Islet precursor cell (in vitro differentiated cells): ENCODE measurements at regions not wholly inside any gene's neighbourhood (a gene's known extent, or its start where the extent isn't known, plus 50 kb on each side); places are given as distances from the start of the nearest gene placed in this dataset.
"Not testable (repeated sequence)": the region's sequence is repeated elsewhere in the genome, so short reads cannot be mapped to it uniquely, and the experiment has no call there.

Source experiments
- DNase-seq: peaks from one replicate; pipeline ENCODE4 v3.0.0-alpha.2; 2018

DNA sequence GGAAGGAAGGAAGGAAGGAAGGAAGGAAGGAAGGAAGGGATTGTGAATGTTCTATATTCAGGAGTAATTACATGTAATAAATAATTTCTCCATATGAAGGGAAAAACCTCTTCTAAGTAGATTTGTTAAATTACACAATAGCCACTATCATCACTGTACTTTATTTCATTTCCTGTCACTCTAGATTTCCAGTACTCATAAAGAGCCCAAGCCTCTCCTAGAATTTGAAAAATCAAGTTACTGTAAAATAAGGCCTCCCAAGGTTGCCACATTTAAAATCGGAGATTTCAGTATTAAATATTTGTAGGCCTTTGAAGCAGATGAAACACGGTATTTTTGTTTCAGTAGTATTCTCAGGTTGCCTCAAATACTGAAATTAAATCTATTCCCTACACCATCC lies 499.0 kb downstream of the CDH10 start:
- no peak for DNase-seq

DNA sequence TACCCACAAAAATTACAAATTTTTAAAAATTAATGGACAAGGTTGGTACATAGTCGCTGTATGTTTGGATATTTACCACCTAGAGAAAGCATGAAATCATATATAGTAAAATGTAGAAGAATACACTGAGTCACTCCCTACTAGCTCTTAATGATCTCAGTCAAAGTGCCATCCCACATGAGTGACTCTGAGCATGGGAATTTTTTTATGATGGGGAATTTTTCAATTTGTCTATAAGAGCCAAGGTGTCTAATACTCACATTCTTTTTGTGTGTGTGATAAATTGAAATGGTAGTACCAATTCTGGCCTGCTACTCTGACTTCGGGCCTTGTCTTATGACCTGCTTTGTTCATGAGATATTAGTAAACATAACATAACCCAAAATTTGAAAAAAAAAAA lies 483.2 kb downstream of the CDH10 start:
- DNase-seq: no peak

DNA sequence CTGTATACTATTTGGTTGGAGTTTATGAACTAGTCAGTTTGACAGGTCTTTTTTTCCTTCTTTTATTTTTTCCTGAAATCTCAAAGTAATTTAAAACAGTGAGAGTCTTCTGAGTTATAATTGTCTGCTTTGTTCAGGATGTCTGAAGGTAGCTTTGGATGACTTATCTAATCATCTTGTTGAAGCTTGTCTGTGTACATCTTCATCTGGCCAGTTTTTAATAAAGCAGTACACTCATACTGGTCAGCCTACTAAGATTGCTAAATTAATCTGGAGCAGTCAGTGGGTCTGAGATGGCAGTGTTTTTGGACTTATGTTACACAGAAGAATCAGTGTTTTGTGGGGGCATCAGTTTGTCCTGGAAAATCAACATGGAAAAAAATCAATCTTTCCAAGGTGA lies 482.4 kb downstream of the CDH10 start:
- DNase-seq: no peak

DNA sequence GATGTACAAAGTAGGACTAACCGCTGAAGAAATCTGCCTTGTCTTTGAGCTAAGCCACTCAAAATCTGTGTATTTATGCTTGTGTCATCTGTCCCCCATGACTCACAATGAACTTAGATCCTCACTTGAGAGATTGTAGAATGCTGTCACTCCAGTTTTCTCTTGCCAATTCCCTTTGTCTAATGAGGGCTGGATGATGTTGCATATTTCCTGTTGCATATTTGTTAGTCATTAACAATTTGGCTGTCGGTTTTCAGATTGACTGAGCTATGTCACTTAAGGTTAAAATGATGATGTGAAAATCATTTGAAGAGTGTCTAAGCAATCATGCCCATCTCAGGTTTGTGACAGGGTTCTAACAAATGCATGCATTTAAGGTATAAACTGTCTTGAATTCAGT lies 481.7 kb downstream of the CDH10 start:
- DNase-seq: no peak

DNA sequence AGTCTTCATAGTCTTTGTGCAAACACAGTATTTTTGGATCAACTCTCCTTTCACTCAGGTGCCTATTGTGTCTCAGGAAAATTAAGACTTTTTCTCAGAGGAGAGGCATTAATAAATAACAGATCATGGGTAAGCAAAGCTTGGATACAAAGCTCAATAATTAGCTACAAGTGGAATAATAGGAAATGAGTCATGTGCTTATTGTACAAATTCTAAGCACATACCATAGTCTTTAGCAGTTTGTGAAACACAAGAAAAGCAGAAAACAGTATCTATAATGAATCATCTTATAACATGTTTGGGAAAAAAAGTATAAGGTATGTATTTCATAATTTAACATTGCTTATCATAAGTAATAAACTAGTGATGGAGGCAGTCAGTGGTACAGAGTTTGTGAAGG lies 477.0 kb downstream of the CDH10 start:
- no peak for DNase-seq

DNA sequence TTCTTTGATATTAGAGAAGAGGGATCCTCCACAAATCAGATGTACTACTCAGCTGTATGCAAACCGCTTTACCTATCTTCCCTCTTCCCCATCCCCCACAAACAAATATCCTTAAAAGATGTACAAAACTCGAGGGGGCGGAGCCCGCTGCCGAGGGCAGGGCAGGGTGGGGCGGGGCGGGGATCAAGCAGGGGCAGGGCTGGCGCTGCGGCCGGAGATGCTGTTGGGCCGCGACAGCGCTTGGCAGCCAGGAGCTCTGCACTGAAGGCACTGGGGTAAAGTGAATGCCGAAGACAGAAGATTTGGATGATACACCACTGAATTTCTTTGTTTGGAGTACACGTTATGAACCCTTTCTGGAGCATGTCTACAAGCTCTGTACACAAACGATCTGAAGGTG lies 474.8 kb downstream of the CDH10 start:
- no peak for DNase-seq

DNA sequence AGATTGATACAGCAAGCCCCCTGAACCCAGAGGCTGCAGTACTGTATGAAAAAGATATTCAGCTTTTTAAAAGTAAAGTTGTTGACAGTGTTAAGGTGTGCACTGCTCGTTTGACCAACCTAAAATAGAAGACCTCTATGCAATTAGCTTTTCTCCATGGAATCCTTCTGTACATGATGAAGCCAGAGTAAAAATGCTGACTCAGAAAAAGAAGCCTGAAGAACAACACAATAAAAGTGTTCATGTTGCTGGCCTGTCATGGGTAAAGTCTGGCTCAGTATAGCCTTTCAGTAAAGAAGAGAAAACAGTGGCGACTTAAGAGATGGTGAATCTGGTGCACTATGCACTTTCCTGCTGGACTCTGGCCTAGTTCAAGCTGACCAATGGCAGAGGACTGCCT lies 473.8 kb downstream of the CDH10 start:
- DNase-seq: not testable (repeated sequence)

DNA sequence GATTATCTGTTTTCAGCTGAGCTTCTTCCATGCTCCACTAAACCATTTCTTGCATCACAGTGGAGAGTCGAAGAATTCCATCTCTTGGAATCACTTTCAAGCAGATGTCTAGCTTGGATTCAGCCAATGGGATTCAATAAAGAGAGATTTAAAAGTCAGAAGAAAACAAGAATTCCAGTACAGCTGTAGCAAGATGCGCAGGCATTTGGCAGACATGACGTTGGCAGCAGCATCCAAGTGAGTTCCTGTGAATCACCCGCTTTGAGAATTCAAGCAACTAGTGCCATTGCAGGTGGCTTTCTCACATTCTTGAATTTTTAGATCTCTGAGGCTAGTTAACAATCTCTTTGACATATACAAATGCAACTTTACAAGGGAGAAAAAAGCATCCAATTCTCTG lies 467.0 kb downstream of the CDH10 start:
- DNase-seq: no peak

DNA sequence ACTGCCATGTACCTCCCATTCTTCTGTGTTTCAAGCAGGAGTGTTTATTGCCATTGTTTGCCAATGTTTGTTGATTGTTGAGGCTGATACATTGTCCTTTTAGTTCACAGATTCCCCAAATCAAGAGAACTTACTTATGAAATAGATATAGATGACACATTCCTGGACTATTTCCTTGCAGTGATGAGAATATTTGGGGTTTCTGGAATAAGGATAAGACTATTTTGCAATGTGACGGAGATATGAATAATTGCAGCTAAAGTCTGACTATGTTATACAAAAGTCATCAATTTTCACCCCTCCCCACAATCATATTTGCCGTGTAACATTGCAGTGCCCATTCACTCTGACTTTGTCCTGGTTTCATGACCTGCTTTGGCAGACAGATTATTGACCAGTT lies 460.8 kb downstream of the CDH10 start:
- no peak for DNase-seq

DNA sequence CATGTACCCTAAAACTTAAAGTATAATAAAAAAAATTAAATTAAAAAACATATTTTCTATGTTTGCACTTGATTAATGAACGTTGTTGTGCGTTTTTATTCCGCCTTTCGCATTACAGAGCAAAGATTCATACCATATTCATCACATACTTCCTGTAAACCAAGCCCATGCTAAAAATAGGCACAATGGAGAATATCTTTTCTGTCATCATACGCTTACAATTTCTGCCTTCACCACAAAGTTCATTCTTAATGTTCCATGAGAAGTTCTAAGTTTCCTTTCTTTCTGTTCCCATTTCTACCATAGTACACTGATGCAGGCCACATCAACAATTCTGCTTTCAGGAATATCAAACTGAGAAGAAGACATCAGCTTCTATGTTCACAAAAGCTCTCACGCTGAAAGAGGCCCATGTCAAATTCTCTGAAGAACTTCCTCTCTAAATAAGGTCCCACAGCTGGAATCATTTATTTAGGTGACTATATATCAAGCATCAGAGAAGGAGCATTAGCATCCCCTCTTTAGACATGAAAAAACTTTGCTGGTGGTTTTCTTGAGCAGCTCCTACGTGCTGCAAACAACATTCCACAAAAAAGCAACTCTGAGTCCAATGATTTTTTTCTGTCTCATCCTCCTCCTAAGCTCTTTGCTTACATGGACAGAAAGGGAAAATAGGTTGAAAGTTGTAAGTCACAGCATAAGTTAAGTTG lies 456.4 kb downstream of the CDH10 start:
- no peak for DNase-seq

DNA sequence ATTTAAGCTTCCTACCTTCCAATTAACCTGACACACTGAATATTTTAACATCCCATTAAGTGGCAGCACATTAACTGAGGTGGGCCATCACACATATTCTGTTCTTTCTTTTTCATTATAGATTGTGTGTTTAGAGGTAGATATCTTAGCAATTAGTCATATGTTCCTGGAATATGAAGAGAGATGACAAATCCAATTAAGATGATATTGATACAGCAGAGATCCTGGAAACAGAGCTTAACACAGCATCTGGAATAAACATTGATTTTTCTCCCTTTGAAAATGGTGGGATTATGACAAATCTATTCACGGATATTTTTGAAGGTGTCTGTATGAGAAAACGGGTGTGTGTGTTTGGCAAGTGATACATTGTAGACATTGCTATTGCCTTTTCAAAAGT lies 448.0 kb downstream of the CDH10 start:
- no peak for DNase-seq

DNA sequence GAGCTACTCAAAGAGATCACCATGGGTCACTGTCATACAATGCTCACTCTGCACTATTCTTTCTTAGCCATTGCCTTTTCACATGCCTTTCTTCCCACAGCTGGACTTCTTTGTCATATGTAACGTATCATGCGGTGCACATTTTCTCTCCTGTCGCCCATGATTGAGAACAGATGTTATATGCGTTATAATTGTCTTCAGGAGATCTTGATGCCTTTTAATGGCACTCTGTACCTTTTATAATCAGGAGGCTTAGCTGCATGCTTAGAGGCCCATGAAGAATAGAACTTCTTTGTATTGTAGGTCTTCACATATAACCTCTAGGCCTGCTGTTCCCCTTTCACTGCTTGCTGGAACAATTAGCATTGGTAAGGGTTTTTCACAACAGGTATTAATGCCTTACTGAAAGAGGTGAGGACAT lies 436.1 kb downstream of the CDH10 start:
- no peak for DNase-seq

DNA sequence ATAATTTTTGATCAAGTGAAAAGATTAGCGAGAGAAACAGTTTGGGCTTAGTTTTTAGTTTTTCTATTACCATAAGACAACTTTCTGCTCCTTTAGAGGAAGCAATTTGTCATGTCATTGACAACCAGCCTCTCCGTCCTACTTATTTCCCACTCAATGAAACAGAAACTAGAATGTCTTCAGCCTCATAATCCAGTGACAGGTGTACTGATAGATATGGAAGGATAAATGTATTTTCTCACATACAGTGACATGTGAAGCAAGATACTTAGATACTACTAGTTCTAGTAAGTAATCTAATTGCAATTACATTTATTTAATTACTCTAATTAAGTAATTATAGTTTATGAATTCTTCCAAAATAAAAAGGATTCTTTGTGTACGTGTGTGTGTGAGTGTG lies 429.7 kb downstream of the CDH10 start:
- DNase-seq: no peak

DNA sequence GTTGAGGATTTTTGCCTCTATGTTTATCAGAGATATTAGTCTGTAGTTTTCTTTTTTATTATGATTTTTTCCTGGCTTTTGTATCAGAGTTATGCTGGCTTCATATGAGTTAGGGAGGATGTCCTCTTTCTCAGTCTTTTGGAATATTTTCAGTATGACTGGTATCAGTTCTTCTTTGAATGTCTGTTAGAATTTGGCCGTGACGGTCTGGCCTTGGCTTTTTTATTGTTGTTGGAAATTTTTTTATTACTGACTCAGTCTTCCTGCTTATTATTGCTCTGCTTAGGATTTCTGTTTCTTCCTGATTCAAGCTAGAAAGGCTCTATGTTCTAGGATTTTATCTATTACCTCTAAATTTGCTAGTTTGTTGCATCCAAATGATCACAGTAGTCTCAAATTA lies 421.9 kb downstream of the CDH10 start:
- no peak for DNase-seq

DNA sequence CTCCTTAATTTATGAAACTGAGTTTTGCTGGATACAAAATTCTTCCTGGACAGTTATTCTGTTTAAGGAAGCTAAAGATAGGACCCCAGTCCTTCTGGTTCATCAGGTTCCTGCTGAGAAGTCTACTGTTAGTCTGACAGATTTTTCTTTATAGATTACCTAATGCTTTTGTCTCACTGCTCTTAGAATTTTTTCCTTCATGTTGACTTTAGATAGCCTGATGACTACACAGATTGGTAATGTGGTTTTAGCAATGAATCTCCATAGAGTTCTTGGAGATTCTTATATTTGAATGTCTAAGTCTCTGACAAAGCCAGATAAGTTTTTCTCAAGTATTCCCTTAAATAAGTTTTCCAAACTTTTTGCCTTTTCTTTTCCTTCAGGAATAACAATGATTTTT lies 419.7 kb downstream of the CDH10 start:
- no peak for DNase-seq

DNA sequence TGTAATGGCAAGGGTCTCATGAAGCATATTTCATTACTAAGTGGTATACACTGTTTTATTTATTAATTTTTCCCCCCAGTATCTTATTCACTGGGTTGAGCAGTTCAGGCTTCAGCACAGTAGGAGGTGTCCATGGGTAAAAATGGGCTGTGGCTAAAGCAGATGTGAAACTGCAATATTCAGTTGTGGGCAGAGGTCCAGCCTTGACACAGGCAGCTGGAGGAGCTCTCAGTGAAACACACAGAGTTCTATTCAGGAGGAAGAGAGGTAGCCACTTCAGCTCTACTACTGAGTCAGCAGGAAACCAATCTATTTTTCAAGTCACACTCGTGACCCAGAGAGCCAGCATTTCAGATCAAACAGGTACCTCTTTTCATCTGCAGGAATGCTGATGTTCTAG lies 418.3 kb downstream of the CDH10 start:
- no peak for DNase-seq

DNA sequence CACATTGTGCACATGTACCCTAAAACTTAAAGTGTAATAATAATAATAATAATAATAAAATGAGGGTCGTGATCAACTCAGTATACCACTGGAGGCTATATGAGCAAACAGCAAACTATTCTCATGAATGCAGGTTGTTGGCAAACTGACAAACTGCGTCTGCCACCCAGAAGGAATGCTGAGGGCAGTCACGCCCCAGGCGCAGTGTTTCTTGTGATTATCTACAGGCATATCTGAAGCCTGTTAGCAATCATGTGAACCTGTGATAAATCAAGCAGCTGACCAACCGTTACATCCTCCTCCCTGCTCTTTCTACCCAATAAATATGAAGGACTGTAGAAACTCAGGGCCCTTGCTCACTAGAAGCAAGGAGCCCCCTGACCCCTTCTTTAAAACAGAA lies 416.9 kb downstream of the CDH10 start:
- DNase-seq: not testable (repeated sequence)

DNA sequence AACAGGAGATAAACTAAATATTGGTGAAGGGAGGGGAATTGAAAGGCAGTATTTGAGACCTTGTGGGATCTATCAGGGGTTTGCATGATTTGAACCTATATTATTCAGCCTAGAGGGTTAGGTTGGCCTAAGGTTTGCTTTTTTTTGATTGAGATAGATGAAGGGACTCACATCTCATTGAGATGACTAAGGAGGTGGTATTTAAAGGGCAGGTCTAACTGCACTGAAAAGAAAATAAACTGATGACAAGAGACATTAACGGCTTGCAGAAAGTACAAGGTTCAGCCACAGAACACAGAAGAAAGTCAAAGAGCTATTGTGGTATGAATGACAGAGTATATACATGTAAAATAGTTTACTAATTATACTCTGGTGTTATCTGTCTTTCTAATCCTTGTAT lies 412.7 kb downstream of the CDH10 start:
- DNase-seq: no peak

DNA sequence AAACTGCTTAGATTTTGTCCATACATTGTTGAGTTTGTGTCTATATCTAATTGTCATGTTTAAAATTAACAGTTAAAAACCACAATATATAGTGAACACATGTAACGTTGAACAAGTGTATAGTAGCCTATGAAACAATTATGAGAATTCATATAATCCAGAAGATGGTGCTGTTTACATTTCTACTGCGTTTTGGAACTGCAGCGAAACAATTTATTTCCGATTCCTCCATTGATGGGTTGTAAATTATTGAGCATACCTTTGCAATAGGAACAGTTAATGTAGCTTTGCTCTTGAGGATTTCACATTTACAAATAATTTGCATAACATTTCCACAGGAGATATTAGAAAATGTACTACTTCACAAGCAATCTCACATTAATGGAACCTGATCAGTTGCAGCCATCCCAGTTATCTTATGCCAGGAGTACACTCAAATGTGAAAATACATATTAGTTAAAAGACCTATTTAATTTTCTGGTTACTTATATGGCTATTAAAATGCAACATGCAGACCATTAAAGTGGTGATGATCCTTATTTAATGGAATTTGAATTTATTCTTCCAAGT lies 411.8 kb downstream of the CDH10 start:
- DNase-seq: no peak

DNA sequence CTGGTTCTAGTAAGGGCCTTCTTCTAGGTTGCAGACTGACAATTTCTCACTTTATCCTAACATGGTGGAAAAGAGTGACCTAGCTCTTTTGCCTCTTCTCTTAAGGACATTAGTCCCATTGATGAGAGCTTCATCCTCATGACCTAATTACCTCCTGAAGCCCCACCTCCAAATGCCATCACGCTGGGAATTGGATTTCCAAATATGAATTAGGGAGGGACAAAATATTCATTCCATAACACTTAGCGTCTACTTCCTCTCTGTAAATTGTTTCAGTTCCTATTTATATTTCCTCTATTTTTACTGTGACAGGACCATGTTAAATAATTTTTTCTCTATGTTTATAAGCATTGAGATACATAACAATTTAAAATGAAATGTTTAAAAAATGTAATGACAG lies 408.8 kb downstream of the CDH10 start:
- no peak for DNase-seq

DNA sequence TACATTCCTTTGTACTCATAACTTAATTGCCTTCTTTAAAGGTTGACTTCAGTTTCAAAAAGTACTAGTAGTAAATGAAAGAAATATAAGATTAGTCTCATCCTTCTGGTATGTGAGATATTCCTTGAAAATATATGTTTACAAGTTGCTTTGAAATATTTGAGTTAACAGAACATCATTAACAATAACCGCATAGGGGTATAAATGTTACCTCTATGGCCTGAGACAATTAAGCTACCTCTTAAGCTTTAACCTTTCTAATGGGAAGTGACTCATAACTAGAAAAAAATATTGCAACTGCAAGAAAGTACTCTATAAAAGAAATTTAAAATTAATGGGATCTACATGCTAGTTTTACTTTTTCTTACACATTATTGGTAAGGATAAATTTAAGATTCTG lies 399.0 kb downstream of the CDH10 start:
- DNase-seq: no peak

DNA sequence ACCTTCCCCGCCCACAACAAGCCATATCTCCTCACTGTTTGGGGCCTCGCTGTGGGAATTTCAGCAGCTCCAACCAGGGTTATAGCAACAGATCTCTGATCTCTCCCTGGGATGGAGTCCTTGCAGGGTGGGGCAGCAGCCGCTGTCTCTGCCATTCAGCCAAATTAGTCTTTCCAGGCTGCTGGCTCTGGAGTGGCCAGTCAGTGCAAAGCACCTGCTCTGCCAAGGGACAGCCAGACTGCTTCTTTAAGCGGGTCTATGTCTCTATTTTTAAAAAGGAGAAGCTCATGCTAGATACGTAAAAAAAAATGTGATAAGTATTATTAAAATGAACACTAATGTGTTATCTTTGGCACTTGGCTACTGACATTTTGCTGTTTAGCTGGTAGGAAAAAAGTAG lies 380.2 kb downstream of the CDH10 start:
- no peak for DNase-seq

DNA sequence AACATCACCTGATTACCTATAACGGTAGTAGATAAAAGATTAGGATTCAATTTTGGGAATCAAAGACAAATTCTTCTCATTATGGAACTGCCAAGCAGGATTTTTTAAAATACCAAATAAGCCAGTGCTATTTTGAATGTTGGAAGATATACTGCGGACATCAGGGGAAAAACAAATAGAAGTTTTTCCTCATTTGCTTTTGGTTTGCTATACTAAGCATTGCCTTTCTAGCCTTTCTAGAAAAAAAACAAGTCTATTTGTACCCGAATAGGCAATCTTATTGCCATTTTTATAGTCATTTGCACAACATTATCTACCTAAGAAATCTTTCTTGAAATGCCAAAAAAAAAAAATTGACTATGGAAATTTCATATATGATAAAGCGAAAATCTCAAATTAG lies 379.5 kb downstream of the CDH10 start:
- no peak for DNase-seq

DNA sequence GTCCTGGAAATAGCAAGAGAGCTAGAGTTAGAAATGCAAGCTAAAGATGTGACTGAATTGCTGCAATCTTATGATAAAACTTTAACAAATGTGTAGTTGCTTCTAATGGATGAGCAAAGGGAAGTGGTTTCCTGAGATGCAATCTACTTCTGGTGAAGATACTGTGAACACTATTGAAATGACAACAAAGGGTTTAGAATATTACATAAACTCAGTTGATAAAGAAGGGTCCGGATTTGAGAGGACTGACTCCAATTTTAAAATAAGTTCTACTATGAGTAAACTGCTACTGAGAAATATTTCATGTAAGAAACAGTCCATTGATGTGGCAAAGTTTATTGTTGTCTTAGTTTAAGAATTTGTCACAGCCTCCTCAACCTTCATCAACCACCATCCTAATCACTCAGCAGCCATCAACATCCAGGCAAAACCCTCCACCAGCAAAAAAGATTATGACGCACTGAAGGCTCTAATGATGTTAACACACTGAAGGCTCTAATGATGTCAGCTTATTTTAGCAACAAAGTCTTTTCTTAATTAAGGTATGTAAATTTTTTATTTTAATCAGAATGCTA lies 376.2 kb downstream of the CDH10 start:
- no peak for DNase-seq

DNA sequence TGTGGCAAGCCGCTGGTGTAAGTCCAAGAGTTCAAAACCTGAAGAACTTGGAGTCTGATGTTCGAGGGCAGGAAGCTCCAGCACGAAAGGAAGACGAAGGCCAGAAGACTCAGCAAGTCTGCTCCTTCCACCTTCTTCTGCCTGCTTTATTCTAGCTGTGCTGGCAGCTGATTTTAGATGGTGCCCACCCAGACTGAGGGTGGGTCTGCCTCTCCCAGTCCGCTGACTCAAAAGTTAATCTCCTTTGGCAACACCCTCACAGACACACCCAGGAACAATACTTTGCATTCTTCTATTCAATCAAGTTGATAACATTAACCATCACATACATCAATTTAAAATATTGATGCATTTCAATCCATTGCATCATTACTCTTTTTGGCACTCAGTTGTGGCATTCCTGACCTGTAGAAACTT lies 373.1 kb downstream of the CDH10 start:
- not testable (repeated sequence) for DNase-seq
